ENCODE measurements at regions not wholly inside any gene's neighbourhood (a gene's known extent, or its start where the extent isn't known, plus 50 kb on each side); places are given as distances from the start of the nearest gene placed in this dataset.
A peak's percentile ranks its signal among the peaks of the same experiment; 100 is the strongest.

DNA sequence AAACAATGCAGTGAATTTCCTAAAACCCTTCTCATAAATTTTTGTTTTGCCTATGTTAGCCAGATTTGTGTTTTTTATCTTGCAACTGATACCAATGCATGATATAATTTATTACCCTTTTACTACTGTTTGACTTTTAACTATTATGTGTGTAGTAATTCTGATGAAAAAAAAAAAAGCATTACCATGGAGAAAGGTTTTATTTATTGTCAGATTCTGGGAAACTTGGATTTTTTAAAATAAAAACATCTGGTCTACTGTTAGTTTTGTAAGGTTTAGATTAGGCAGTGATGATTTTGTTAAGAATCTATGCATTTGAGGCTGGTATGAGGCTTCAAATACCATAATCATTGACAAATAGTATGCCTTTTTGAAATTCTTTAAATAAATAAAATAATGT, 470.4 kb upstream of the ROBO1 start:
- Histone ChIP-seq H3K9ac (ENCODE audit: low read length) (no peak overlapping the region), H3K4me1 (ENCODE audit: control insufficient read depth, low read depth, low read length) (no peaks in the 10 kb centered on the region), H3K27me3 (ENCODE audit: control insufficient read depth, insufficient read depth, low read length) (no peaks in the 10 kb centered on the region), H3K4me3 (ENCODE audit: low read length) (no peak overlapping the region), H3K36me3 (ENCODE audit: control insufficient read depth, low read depth, low read length) (no peaks in the 10 kb centered on the region), H3K27ac (ENCODE audit: low read length) (no peak overlapping the region), H3K9me3 (ENCODE audit: control insufficient read depth, low read depth, low read length) (no peaks in the 10 kb centered on the region)

DNA sequence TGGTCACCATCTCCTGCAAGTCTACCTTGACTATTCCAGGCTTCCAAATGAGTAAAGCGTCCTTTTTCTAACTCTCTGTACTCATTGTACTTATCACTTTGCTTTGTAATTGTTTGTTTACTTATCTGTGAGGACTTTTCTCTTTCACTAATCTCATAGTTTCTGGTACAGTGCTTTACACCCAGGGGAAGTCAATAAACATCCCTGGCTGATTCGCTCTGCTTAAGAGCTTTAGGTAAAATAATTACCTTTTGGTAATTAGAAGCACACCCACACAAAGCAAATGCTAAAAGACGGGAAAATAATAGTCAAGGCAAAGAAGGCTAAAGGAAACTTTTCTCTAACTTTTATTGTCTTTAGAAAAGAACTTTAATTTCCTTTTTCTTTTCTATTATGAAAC, 466.9 kb upstream of the ROBO1 start:
- H3K27me3 ChIP-seq (ENCODE audit: control insufficient read depth, insufficient read depth, low read length) = no peaks in the 10 kb centered on the region
- H3K4me3 ChIP-seq (ENCODE audit: low read length) = no peak overlapping the region
- H3K4me1 ChIP-seq (ENCODE audit: control insufficient read depth, low read depth, low read length) = peaks cover 6% of the 10 kb centered on the region
- no peaks in the 10 kb centered on the region for H3K9me3 ChIP-seq (ENCODE audit: control insufficient read depth, low read depth, low read length)
- H3K36me3 ChIP-seq (ENCODE audit: control insufficient read depth, low read depth, low read length) = no peaks in the 10 kb centered on the region
- no peak overlapping the region for H3K9ac ChIP-seq (ENCODE audit: low read length)
- no peak overlapping the region for H3K27ac ChIP-seq (ENCODE audit: low read length)

DNA sequence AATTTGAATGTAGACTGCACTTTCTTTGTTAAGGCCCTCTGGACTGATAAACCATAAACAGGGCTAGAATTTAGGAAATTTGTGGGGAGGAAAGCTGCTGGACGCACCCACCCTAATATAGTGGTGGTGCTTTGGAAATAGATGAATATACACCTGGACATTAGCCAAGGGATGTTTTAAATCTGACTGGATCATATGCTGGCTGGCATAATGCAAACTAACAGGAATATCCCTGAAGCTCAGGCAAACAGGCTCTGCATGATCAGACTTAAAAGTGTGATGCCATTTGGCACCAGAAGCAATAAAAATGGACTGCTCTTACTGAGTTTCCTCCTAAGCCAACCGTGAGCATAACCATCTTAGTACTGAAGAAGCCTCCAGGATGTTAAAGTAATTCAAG, 465.8 kb upstream of the ROBO1 start:
- Histone ChIP-seq H3K4me1 (ENCODE audit: control insufficient read depth, low read depth, low read length) (peaks cover 6% of the 10 kb centered on the region), H3K9ac (ENCODE audit: low read length) (no peak overlapping the region), H3K27ac (ENCODE audit: low read length) (no peak overlapping the region), H3K9me3 (ENCODE audit: control insufficient read depth, low read depth, low read length) (no peaks in the 10 kb centered on the region), H3K36me3 (ENCODE audit: control insufficient read depth, low read depth, low read length) (no peaks in the 10 kb centered on the region), H3K4me3 (ENCODE audit: low read length) (no peak overlapping the region), H3K27me3 (ENCODE audit: control insufficient read depth, insufficient read depth, low read length) (no peaks in the 10 kb centered on the region)

DNA sequence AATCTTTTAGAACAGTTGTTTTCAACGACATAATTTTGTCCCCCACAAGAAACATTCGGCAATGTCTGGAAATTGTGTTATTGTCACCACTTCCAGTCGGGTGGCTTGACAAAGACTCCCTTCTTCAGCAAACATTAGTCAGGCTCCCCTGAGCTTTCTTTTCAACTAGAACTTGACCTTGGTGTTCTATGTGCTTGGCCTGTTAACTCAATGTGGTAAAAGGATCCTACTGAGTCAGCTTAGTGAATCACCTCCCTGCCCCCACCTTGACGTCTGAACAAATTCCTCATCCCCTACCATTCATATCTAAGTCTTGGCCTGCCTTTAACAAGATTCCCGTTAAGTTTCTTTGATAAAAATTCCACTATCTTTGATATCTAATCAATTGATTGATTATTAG, 465.0 kb upstream of the ROBO1 start:
- Histone ChIP-seq H3K9ac (ENCODE audit: low read length) (no peak overlapping the region), H3K27me3 (ENCODE audit: control insufficient read depth, insufficient read depth, low read length) (no peaks in the 10 kb centered on the region), H3K36me3 (ENCODE audit: control insufficient read depth, low read depth, low read length) (no peaks in the 10 kb centered on the region), H3K27ac (ENCODE audit: low read length) (no peak overlapping the region), H3K4me1 (ENCODE audit: control insufficient read depth, low read depth, low read length) (peaks cover 6% of the 10 kb centered on the region), H3K9me3 (ENCODE audit: control insufficient read depth, low read depth, low read length) (no peaks in the 10 kb centered on the region), H3K4me3 (ENCODE audit: low read length) (no peak overlapping the region)

DNA sequence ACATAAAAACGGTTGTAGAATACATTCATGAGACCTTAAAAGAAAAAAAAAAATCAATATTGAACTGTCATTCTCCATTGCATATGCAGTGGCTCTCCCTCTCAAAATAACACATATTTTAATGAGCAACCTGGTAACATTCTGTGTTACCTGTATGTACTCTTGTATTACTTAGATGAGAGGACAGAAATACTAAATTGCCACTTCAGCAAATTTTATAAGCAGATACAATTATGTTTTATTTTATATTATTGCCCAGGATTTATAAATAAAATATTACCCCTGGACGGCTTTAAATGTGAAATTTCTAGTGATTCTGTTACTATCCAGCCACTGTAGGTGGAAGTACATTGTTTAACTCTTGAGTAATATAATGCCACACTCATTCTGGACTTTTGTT, 463.2 kb upstream of the ROBO1 start:
- no peak overlapping the region for H3K4me3 ChIP-seq (ENCODE audit: low read length)
- no peaks in the 10 kb centered on the region for H3K36me3 ChIP-seq (ENCODE audit: control insufficient read depth, low read depth, low read length)
- H3K9me3 ChIP-seq (ENCODE audit: control insufficient read depth, low read depth, low read length) = no peaks in the 10 kb centered on the region
- H3K9ac ChIP-seq (ENCODE audit: low read length) = no peak overlapping the region
- H3K27me3 ChIP-seq (ENCODE audit: control insufficient read depth, insufficient read depth, low read length) = no peaks in the 10 kb centered on the region
- no peak overlapping the region for H3K27ac ChIP-seq (ENCODE audit: low read length)
- H3K4me1 ChIP-seq (ENCODE audit: control insufficient read depth, low read depth, low read length) = peaks cover 6% of the 10 kb centered on the region

- no peak overlapping the region for H3K4me3 ChIP-seq (ENCODE audit: low read length)
- no peaks in the 10 kb centered on the region for H3K36me3 ChIP-seq (ENCODE audit: control insufficient read depth, low read depth, low read length)
- H3K9ac ChIP-seq (ENCODE audit: low read length) = no peak overlapping the region
- H3K4me1 ChIP-seq (ENCODE audit: control insufficient read depth, low read depth, low read length) = no peaks in the 10 kb centered on the region
- no peak overlapping the region for H3K27ac ChIP-seq (ENCODE audit: low read length)
- H3K27me3 ChIP-seq (ENCODE audit: control insufficient read depth, insufficient read depth, low read length) = no peaks in the 10 kb centered on the region
- H3K9me3 ChIP-seq (ENCODE audit: control insufficient read depth, low read depth, low read length) = no peaks in the 10 kb centered on the region
These were observed 459.4 kb upstream of the ROBO1 start for GRCh38 chr3:80227216-80227615.

- peak overlapping the region; percentile 14 for H3K4me3 ChIP-seq (ENCODE audit: low read length)
- H3K27me3 ChIP-seq (ENCODE audit: control insufficient read depth, insufficient read depth, low read length) = no peaks in the 10 kb centered on the region
- H3K27ac ChIP-seq (ENCODE audit: low read length) = no peak overlapping the region
- peaks cover 15% of the 10 kb centered on the region for H3K4me1 ChIP-seq (ENCODE audit: control insufficient read depth, low read depth, low read length)
- no peaks in the 10 kb centered on the region for H3K36me3 ChIP-seq (ENCODE audit: control insufficient read depth, low read depth, low read length)
- H3K9me3 ChIP-seq (ENCODE audit: control insufficient read depth, low read depth, low read length) = no peaks in the 10 kb centered on the region
- no peak overlapping the region for H3K9ac ChIP-seq (ENCODE audit: low read length)
These were observed 447.4 kb upstream of the ROBO1 start for GRCh38 chr3:80215191-80215590.

DNA sequence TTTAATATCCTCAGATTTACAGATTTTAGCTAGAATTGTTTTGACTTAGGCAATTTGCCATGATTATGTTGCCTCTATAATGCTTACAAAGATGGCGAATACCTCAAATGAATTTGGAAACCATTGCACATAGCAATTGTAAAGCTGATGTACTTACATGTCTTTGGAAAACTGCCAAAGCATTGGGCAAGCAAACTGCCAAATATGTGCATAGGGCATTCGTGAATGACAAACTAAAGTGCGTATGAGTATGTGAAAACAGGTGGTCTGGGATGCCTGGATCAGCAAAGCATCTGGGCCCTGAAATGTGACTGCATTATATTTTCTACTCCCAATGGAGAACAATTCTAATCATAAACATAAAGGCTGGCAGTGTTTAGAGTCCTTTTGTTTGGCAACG, 445.3 kb upstream of the ROBO1 start:
- Histone ChIP-seq H3K4me3 (ENCODE audit: low read length) (no peak overlapping the region), H3K9me3 (ENCODE audit: control insufficient read depth, low read depth, low read length) (no peaks in the 10 kb centered on the region)

GRCh38 chr3:80192936-80193335, 425.1 kb upstream of the ROBO1 start:
- Histone ChIP-seq H3K4me1 (ENCODE audit: control insufficient read depth, low read depth, low read length) (peaks cover 5% of the 10 kb centered on the region), H3K36me3 (ENCODE audit: control insufficient read depth, low read depth, low read length) (no peaks in the 10 kb centered on the region), H3K9me3 (ENCODE audit: control insufficient read depth, low read depth, low read length) (no peaks in the 10 kb centered on the region), H3K4me3 (ENCODE audit: low read length) (no peak overlapping the region), H3K27me3 (ENCODE audit: control insufficient read depth, insufficient read depth, low read length) (no peaks in the 10 kb centered on the region), H3K27ac (ENCODE audit: low read length) (no peak overlapping the region), H3K9ac (ENCODE audit: low read length) (no peak overlapping the region)

More for the DNA sequence above, 445.3 kb upstream of the ROBO1 start:
- no peaks in the 10 kb centered on the region for H3K27me3 ChIP-seq (ENCODE audit: control insufficient read depth, insufficient read depth, low read length)
- no peak overlapping the region for H3K9ac ChIP-seq (ENCODE audit: low read length)
- H3K4me1 ChIP-seq (ENCODE audit: control insufficient read depth, low read depth, low read length) = peaks cover 16% of the 10 kb centered on the region
- no peak overlapping the region for H3K27ac ChIP-seq (ENCODE audit: low read length)
- H3K36me3 ChIP-seq (ENCODE audit: control insufficient read depth, low read depth, low read length) = no peaks in the 10 kb centered on the region

GRCh38 chr3:80190051-80190450, 422.3 kb upstream of the ROBO1 start:
- Histone ChIP-seq H3K4me1 (ENCODE audit: control insufficient read depth, low read depth, low read length) (peaks cover 5% of the 10 kb centered on the region), H3K27me3 (ENCODE audit: control insufficient read depth, insufficient read depth, low read length) (no peaks in the 10 kb centered on the region), H3K9me3 (ENCODE audit: control insufficient read depth, low read depth, low read length) (no peaks in the 10 kb centered on the region), H3K36me3 (ENCODE audit: control insufficient read depth, low read depth, low read length) (no peaks in the 10 kb centered on the region), H3K4me3 (ENCODE audit: low read length) (no peak overlapping the region), H3K27ac (ENCODE audit: low read length) (no peak overlapping the region), H3K9ac (ENCODE audit: low read length) (no peak overlapping the region)

GRCh38 chr3:80187981-80188380, 420.2 kb upstream of the ROBO1 start:
- no peaks in the 10 kb centered on the region for H3K9me3 ChIP-seq (ENCODE audit: control insufficient read depth, low read depth, low read length)
- H3K4me1 ChIP-seq (ENCODE audit: control insufficient read depth, low read depth, low read length) = peaks cover 5% of the 10 kb centered on the region
- no peaks in the 10 kb centered on the region for H3K27me3 ChIP-seq (ENCODE audit: control insufficient read depth, insufficient read depth, low read length)
- no peaks in the 10 kb centered on the region for H3K36me3 ChIP-seq (ENCODE audit: control insufficient read depth, low read depth, low read length)
- H3K9ac ChIP-seq (ENCODE audit: low read length) = no peak overlapping the region
- no peak overlapping the region for H3K4me3 ChIP-seq (ENCODE audit: low read length)
- no peak overlapping the region for H3K27ac ChIP-seq (ENCODE audit: low read length)

DNA sequence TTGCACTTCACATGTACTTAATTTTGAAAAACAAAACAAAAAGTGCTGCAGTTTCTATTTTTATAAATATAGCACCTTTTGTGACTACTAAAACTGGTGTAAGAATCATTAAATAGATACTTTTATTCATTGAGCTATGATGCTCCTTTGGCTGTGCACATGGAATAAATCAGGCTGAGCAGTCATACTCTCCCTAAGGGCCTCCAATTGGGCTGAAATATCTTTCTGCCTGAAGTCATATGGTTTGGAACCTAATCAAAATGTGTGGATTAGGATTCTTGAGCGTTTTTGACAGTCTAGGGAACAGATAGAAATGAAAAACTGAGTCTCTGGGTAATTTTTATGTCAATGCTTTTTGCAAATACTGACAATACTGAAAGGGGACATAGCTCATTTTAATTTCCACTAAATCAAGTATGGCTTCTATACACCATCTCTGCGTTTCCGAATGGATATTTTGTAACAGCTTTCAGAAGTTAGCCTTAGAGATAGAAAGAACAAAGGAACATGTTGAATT, 392.2 kb upstream of the ROBO1 start:
- Histone ChIP-seq H3K9me3 (ENCODE audit: control insufficient read depth, low read depth, low read length) (no peaks in the 10 kb centered on the region), H3K27ac (ENCODE audit: low read length) (no peak overlapping the region), H3K4me1 (ENCODE audit: control insufficient read depth, low read depth, low read length) (no peaks in the 10 kb centered on the region), H3K9ac (ENCODE audit: low read length) (no peak overlapping the region), H3K27me3 (ENCODE audit: control insufficient read depth, insufficient read depth, low read length) (no peaks in the 10 kb centered on the region), H3K36me3 (ENCODE audit: control insufficient read depth, low read depth, low read length) (no peaks in the 10 kb centered on the region), H3K4me3 (ENCODE audit: low read length) (no peak overlapping the region)

All from iPS-18a (cell line).